ENCODE measurements at regions not wholly inside any gene's neighbourhood (a gene's known extent, or its start where the extent isn't known, plus 50 kb on each side); places are given as distances from the start of the nearest gene placed in this dataset.

GRCh38 chr6:14575961-14576360 lies 458.4 kb downstream of the CD83 start:
- TF ChIP-seq CTCF (conservative IDR thresholded peaks at IDR 0.05 in 1 of 2, IDR thresholded peaks at IDR 0.05 in 1 of 2; ENCODE audit: low read depth in 1 of 2, low read length in 2 of 2) (no peak), EZH2 (IDR thresholded peaks at IDR 0.05; ENCODE audit: low read length, missing control alignments) (no peak)
